Activated CD8-positive, alpha-beta memory T cell treated with anti-CD3 and anti-CD28 coated beads for 36 hours (primary cell): ENCODE measurements at regions not wholly inside any gene's neighbourhood (a gene's known extent, or its start where the extent isn't known, plus 50 kb on each side); places are given as distances from the start of the nearest gene placed in this dataset.
"Not testable (repeated sequence)": the region's sequence is repeated elsewhere in the genome, so short reads cannot be mapped to it uniquely, and the experiment has no call there.

Experiments used
- CTCF ChIA-PET: fragments of 350-600 bp; sonication (Branson Sonifier 250); formaldehyde crosslinking; loops from one replicate; lab custom pipeline; 2021; ENCODE audit warnings: antibody characterized with exemption; lab: Charles Lee
- POLR2A ChIA-PET: fragments of 350-600 bp; sonication (Branson Sonifier 250); formaldehyde crosslinking; loops from one replicate; lab custom pipeline; 2021; ENCODE audit warnings: antibody characterized with exemption; lab: Charles Lee

GRCh38 chr1:145484257-145484656 lies 58.9 kb upstream of the NBPF20 start:
- POLR2A ChIA-PET, CTCF ChIA-PET: not testable (repeated sequence)

DNA sequence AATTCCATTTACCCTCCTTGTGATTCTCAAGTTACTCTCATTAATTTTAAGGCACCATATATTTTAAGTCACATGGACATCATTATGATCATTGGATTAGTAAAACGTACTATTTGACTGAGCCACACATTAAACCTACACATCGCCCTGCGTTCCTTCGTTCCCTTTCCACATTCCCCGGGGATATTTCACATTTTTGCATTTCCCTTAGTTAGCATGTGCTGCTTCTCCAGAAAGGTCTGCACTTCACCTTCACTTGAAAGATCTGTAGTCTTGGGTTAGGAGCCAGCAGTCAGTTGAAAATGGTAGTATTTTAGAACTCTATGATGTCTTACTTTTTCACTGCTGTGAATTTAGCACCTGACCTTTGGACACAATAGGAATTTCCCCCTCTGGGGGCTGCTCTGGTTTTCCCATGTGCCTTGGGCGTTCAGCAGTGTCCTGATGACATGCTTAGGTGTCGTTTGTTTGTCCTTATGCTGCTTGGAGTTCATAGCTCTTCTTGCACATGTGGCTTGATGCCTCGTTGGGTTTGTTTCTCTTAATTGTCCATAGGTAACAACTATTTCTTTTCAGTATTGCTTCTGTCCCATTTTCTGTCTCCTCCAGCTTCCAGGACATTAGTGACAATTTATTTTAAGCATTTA lies 56.9 kb upstream of the NBPF20 start:
- POLR2A ChIA-PET, CTCF ChIA-PET: not testable (repeated sequence)

DNA sequence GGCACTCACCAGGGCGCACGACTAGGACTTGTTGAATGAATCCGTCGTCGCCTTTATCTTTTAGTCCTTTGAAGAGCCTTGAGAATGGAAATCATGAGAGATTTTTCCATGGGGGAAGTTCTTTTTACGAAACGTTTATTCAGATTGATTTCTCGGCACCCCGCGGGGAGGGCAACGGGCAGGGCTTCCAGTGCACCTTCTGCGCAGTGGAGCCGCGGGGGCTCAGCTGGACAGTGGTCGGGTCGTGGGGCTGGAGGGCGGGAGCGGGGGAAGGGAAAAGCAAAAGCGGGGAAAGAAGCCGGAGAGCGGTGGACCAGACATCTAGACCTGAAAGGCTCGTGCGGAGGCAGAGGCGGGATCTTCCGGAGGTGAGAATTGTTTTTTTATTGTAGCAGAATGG lies 50.6 kb upstream of the NBPF20 start:
- POLR2A ChIA-PET: not testable (repeated sequence)
- CTCF ChIA-PET: interaction anchor here (0.7 kb wide), 1 partner anchor 253 kb away, joined by 3 read pairs; no protein-coding TSS in a partner anchor

GRCh38 chr1:145475369-145475915 lies 50.0 kb upstream of the NBPF20 start:
- POLR2A ChIA-PET, CTCF ChIA-PET: not testable (repeated sequence)
